HG02973 (cell line): ENCODE measurements at regions not wholly inside any gene's neighbourhood (a gene's known extent, or its start where the extent isn't known, plus 50 kb on each side); places are given as distances from the start of the nearest gene placed in this dataset.

Experiments
- ATAC-seq: cut with Tn5 transposase; IDR thresholded peaks from one replicate; pipeline ENCODE4 v1.9.1; 2021; ENCODE audit warnings: moderate library complexity; ENCODE audit not compliant: unreplicated experiment

DNA sequence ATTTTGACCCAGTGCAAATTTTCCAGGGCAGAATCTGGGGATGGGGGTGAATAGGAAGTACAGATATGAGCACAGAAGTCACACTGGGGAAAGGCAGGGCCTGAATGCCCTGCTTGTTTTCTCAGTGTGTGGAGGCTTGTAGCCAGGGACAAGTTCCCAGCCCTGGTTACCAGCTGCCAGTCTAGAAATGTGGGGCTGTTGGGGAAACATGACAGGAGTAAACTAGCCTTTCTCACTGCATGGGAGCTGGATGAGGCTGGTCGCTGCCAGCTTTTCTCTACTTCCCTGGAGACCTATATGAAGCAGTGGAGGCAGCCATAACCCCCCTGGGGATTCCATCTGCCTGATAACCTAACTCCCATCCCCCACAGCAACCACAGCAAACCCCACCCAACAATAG, 2267.7 kb downstream of the PCDH9 start:
- no peak for ATAC-seq

DNA sequence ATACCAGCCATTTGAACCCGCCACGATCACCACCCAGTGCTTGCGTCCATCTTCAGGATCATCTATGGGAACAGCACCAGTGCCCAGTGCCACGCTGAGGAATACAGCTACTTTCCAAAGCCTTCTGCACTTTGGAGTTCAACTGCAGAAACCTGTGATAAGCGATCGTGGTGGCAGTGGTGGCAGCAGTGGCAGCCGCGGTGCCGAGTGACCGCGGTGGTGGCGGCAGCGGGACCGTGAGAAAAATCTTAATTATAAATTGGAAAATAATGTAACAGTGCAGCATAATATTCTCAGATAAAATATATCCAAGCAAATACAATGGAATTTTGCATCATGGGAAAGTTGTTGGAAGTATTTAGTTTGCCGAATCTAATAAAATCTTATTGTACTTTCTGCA, 2270.9 kb downstream of the PCDH9 start:
- no peak for ATAC-seq

DNA sequence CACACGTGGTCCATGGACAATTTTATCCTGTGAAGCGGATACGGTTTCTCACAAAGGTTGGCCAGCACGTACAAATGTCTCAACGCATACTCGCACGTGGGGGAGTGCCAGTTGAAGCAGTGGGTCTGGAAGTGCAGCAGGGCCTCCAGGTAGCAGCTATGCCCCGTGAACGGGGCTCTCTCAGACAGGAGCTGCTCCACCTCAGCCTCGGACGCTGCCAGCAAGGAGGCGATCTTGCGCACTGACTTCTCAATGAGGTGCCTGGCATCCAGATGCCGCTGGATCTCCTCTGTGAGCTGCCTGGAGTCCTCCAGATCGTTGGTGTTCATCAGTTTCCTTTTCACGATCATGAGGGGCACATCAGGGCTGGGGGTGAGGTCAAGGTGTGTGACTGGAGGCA, 2272.0 kb downstream of the PCDH9 start:
- no peak for ATAC-seq

DNA sequence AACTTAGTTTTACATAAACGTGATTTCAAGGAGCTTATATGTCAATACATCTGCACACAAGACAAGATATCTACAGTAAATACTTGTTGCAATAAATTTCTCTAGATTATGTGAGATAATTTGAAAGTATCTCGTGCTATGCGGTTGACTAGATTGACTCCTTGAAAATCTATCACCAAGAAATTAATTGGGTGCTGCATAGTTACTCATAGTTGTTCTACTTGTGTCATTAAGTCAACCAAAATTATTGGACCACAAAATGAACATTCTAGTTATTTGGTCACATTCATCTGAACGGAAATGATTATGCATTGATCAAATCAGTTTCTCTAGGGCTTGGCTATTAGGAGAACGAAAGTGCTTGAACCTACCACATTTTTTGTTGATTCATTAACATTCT, 2291.5 kb downstream of the PCDH9 start:
- ATAC-seq, result no peak

DNA sequence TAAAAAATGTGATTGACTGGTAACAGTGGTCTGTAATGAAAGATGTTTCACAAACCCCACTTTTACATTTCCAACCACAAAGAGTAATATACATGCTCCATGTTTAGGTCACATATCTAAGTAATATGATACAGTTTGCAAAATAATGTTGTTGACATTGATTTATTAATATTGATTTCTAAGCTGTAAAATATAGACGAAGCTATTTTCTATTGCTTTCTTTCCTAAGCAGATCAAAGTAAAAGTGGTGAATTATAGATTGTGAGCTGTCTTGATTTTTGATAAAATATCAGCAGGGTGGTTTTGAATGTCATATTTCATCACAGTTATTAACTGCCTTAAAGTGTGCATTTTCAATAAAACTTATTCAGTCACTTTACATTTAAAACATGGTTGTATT, 2292.8 kb downstream of the PCDH9 start:
- no peak for ATAC-seq

DNA sequence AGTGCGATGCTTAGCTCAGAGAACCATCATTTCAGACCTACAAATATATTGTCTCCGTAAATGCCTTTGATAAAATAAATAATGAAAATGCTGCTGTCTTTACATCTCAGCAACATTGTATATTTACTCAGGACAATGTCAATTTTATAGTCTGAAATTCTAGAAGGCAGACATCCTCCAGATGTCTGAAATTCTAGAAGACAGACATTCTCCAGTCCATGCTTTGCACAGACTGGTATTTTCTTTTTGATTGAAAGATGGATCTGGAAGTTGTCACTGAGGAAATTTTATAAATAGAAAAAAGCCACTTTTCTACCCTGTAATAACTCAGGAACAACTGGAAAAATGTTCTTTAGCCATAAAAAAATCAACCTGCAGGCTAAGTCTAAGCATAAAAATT, 2293.3 kb downstream of the PCDH9 start:
- ATAC-seq, result no peak

DNA sequence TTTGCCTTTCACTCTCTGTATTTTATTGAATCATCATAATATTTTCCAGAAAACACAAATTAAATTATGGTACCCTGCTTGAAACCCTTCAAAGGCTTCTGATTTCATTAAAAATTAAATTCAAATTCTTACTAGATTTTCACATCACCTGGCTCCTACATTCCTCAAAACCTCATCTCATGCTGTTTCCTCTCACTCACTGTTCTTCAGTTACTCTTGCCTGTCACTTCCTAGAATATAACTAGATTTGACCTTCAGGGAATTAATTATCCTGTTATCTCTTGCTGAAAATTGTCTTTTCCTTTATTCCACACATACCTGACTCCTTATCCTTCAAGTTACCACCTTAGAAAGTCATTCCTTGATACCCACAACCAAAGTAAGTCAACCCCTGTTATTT, 2294.7 kb downstream of the PCDH9 start:
- no peak for ATAC-seq

DNA sequence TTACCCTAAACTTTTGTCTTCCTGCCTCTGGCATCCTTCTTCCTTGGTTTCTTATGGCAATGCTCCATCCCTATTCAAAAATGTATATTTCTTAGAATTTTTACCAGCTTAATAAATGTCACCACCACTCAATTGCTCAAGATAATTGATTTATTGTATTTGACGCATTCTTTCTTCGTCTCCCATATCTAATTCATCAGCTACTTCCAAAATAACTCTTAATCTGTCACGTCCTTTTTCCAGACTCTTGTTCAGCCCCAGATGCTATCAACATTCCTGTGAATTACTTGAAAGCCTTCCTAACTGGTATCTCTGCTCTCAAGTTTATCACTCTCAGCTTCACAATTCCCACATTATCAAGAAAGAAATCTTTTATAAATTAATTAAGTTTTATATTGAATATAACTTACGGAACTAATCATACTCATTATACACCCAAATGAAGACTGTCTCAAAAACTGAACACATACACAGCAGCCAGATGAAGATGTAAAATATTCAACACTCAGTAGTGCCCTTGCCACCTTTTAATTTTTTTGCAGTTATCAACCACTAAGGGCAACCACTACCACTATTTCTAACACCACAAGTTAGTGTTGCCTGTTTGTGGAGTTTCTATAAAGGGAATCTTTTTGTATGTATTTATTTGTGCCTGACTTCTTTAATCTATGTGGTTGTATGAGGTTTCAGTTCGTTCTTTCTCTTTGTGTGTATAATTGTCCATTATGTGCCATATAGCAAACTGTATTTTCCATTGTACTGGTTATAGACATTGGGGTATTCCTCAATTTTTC, 2295.4 kb downstream of the PCDH9 start:
- no peak for ATAC-seq

DNA sequence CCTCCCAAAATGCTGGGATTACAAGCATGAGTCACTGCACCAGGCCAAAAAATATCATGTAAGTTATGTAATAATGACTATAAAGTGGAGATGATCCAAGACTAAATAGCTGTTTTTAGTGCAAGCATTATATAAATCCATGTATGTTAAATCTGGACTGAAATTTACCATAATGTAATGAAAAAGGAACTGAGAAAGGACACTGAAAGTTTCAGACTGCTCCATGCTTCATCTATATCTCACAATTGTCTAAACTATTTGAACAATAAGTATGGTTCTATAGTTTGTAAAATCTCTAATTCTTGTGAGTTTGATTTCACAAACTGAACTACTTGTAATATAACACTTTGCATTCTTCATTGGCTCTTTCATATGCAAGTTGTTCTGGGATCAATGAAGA, 2299.5 kb downstream of the PCDH9 start:
- no peak for ATAC-seq

DNA sequence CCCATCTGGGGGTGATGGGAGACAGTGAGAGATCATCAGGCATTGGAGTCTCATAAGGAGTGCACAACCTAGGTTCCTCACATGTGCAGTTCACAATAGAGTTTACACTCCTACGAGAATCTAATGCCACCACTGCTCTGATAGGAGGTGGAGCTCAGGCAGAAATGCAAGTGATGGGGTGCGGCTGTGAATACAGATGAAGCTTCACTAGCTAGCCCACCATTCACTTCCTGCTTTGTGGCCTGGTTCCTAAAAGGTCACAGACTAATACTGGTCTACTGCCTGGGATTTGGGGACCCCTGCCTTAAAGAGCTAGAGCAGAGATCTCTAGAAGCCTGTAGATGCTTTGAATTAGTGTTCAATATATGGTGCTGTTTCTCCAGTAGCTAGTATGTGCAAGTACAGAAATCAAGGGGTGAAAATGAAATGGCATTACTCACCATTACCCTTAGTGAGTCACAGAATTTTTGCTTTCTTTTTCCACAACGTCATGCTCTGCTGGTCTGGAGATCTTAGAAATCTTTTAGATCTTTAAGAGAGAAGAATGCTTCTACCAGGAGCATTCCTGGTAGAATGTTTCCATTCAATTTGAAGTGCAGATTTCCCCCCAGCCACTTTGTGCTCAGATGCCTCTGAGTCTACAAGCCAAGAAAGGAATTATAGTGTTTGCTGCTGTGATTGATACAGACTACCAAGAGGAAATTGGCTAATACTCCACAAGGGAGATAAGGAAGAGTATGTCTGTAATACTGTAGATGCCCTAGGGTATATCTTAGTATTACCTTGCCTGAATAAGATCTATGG, 2301.2 kb downstream of the PCDH9 start:
- ATAC-seq, result no peak

DNA sequence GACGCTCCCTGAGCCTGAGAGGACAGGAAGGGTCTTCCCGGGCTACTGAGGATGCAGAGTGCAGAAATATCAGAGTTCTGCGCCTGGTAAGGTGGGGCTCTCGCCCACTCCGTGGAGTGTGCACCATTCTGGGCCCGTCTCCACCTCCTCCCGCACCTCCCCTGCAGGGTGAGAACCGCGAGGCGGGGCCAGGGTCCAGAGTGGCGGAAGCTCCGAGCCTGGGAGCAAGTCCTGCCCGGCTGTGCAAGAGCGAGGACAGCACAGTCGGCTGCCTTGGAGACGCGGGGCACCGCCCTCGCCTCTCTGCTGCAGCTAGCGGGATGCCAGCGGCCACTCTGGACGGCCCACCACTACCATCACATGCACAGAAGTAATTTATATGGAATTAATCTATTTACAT, 2304.4 kb downstream of the PCDH9 start:
- ATAC-seq, result no peak

DNA sequence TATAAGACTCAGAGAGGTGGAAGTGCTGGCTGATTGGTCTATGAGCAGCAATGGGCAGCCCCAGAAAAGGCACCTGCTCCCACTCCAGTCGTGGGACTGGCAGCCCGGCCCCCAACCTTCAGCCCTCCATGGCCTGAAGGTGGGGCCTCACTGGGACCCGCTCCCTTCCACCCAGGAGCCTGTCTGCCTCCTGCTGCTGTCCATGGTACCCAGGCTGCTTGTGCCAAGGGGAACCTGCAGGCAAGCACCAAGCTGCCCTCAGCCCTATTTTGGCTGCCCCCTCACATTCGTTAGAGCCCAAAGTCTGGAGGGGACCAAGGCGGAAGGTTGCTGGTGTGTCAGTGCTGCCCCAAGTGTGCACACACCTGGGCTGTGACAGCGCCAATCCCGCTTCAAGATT, 2304.9 kb downstream of the PCDH9 start:
- no peak for ATAC-seq

DNA sequence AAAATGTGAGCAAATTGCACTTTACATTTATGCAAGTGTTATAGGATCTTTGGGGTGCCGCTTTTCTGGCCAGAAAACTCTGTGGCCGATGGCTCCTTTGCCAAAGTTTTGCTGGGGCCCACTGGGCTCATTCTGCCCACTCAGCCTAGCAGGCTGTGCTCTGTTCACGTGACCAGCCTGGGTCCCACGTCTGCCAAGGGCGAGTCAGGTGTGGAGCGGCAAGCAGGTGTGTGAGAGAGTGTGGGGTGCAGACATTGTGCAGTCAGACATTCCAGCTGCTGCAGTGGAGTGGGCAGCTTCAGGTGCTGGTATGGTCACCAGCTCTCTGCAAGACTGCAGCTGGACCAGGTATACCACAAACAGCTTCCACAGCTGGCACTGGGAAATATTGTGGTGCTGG, 2305.7 kb downstream of the PCDH9 start:
- ATAC-seq, result no peak

DNA sequence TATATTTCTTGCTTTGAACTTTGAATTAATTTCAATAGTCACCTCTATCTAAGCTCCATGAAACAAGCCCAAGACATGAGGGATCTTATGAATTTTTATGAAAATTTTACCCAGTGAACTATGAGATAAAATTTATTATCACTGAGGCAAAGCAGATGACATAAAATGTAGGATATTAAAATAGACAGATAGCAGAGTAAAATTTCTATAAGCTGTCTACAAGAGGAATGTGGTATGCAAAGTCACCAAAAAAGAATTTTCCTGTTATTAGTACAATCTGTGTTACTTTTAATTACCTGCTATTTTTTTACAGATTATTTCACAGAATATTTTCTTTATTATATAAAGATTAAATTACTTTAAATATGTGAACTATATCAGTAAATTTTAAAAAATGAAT, 2312.6 kb downstream of the PCDH9 start:
- ATAC-seq, result no peak

DNA sequence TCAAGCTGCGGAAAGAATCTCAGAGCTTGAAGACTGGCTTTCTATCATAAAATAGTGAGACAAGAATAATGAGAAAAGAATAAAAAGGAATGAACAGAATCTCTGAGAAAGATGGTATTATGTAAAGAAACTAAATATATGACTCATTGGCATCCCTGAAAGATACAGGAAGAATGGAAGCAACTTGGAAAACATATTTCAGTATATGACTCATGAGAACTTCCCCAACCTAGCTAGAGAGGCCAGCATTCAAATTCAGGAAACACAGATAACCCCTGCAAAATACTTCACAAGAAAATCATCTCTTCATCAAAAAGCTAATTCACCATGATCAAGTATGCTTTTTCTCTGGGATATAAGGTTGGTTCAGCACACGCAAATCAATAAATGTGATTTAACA, 2318.0 kb downstream of the PCDH9 start:
- ATAC-seq, result no peak

DNA sequence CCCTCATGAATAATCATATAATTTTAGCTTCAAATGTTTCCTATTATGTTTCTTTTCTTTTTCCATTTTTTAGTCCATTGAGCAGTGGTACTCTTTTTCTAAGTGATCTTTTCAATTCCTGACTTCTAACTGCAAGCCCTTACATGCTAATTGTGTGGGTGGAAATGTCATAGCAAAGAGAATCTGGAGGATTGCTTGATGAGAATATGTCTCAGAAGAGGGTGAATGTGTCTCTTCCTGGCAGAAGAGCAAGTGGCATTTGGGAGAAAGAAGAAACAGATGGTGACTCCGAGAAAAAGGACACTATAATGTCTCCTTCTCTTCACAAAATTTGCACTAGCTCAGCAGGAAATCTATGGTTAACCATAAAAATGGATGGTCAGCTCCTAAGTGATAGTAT, 2320.0 kb downstream of the PCDH9 start:
- ATAC-seq, result no peak

DNA sequence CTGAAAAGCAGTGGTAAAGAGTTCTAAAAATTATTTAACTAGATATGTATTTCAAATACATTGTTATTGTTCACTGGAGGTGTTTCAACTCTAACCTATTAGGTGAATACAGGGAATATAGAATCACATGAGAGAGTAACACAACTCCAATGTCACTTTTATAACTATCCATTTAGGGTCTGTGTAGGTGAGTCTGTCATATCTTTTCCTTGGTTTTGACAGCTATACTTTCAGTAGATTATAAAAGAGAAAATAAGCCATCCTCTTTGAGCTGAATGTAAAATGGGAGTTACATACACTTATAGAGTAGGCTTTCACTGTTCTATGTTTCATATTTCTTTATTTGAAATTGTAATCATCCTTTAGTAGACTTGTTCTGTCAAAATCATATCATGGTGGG, 2321.0 kb downstream of the PCDH9 start:
- no peak for ATAC-seq

DNA sequence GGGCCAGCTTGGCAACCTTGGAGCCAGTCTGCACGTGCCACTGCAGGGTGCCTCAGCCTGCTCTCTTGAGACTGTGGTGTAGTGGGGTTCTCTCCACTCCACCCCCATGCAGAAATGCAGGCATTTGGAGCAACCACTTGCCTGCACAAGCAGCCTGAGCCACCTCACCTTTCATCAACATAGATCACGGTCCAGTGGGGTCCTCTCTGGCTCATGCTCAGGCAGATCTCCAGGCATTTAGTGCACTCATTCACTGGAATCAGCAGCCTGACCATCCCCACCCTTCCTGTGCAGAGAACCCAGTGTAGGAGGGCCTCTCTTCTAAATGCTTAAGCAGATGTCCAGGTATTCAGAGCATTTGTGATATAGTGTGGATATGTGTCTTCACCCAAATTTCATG, 2330.1 kb downstream of the PCDH9 start:
- ATAC-seq, result no peak

DNA sequence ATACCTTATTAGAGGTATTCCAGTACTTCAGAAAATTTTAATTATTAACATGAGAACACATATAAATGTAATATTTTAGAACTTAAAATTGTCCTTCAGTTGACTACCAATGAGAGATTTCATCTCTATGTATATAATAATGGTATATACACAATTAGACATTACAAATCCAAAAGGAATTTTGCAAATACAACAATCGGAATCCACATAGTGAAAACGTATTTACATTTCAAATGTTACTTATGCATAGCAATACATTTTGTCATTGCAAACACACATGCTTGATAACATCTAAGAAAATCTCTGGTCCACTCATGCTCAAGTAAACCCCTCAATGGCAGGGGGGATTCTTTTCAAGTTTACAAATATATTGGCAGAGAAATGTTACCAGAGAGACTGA, 2345.2 kb downstream of the PCDH9 start:
- ATAC-seq, result no peak

DNA sequence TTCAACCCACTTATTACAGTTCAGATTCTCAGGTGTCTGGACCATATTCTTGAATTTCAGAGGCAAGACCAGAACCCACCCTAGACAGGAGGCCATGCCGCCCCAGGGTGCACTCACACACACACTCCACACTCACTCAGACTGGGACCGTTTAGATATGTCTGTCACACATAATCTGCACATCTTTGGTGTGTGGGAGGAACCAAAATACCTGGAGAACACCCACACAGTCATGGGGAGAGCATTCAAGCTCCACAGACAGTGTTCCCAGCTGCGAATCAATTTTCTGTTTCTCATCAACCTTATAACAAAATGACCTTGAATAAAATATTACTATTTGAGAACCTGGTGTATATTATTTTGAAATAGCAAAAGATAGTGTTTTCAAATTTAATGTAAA, 2353.0 kb downstream of the PCDH9 start:
- no peak for ATAC-seq

DNA sequence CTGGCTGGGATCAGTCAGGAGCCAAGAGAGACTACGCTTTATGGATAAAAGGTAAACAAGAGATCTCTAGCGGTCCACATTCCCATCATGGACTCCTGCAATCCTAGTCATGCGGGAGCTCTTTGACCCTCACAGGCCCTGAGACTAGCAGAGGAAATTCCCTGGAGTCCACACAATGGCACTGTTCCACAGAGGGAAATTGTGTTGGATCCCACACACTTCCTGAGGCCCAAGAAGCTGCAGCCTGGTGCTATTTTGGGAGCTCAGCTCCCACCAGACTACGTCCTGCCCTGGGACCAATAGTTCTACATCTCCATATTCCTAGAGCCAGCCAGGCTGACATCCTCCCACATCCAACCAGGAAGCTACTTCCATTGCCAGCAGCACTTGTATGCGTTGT, 2358.4 kb downstream of the PCDH9 start:
- ATAC-seq, result no peak

DNA sequence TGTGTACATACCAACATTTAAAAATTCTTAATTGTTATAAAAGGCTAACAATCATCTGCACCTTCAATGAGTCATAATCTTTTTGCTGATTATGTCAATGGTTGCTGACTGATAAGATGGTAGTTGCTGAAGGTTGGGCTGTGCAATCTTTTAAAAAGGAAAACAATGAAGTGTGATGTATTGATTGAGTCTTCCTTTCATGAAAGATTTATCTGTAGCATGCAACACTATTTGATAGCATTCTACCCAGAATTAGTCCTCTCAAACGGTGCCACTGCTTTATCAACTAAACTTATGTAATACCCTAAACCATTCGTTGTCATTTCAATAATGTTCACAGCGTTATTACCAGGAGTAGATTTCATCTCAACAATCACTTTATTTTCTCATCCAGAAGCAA, 2360.6 kb downstream of the PCDH9 start:
- ATAC-seq, result no peak

DNA sequence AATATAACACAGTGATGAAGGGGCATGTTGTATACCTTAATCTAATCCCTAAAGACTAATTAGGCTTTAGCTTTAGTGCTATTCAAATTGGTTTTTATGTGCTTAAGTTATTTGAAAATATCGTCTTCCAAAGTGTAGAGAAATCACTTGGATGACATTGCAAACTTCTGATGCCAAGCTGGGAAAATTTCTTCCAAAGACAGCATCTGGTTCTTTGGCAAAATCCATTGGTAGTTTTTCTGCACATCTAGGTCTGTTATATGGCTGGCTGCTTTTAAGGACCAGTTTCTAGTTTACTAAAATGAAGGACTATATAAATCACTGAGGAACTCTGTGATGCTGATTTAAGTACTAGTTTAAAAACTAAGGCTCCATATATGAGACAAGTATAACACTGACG, 2362.3 kb downstream of the PCDH9 start:
- no peak for ATAC-seq
